H1 (cell line): ENCODE measurements at regions not wholly inside any gene's neighbourhood (a gene's known extent, or its start where the extent isn't known, plus 50 kb on each side); places are given as distances from the start of the nearest gene placed in this dataset.

ENCODE experiments used
- CTCF ChIA-PET: fragments of 300-600 bp; sonication (Branson Sonifier 250); formaldehyde crosslinking; loops from one replicate; lab custom pipeline; 2021; ENCODE audit not compliant: partially characterized antibody; lab: Charles Lee
- POLR2A ChIA-PET: fragments of 300-600 bp; sonication (Branson Sonifier 250); formaldehyde crosslinking; loops from one replicate; lab custom pipeline; 2021; ENCODE audit warnings: inconsistent platforms; ENCODE audit not compliant: partially characterized antibody; lab: Charles Lee
- DNase-seq, 2 experiments: peaks; one replicate each; pipeline versions ENCODE4 v3.0.0 to v3.0.0-alpha.2; 2010 to 2022; ENCODE audit warnings: low spot score in 2 of 2, low read depth in 1 of 2, mixed read lengths in 1 of 2
- FAIRE-seq: peaks from 2 replicates; lab custom pipeline; 2011; peaks lifted over from hg19 to GRCh38; lab: Jason Lieb, UNC
- H2AFZ ChIP-seq: 2 replicates; pipeline ENCODE4 v1.8.1; 2012; ENCODE audit warnings: low read length, inconsistent platforms
- H2AK5ac ChIP-seq: 2 replicates; pipeline ENCODE4 v1.6.1; 2013; ENCODE audit warnings: low read depth, low read length
- H2BK120ac ChIP-seq: replicated peaks from 2 replicates; pipeline ENCODE3; 2013; ENCODE audit warnings: low read depth, low read length, inconsistent platforms
- H2BK12ac ChIP-seq: 2 replicates; pipeline ENCODE4 v1.6.1; 2013; ENCODE audit warnings: low read depth, low read length
- H2BK15ac ChIP-seq: 2 replicates; pipeline ENCODE4 v1.6.1; 2013; ENCODE audit warnings: low read length
- H2BK20ac ChIP-seq: 2 replicates; pipeline ENCODE4 v1.6.1; 2013; ENCODE audit warnings: low read length
- H2BK5ac ChIP-seq: 2 replicates; pipeline ENCODE4 v1.6.1; 2013; ENCODE audit warnings: low read depth, low read length
- H3K14ac ChIP-seq: 2 replicates; pipeline ENCODE4 v1.6.1; 2013; ENCODE audit warnings: inconsistent platforms; ENCODE audit not compliant: insufficient read length
- H3K18ac ChIP-seq: 2 replicates; pipeline ENCODE4 v1.6.1; 2013; ENCODE audit warnings: low read length; ENCODE audit errors: extremely low read depth
- H3K23ac ChIP-seq: 2 replicates; pipeline ENCODE4 v1.6.1; 2013; ENCODE audit warnings: inconsistent platforms; ENCODE audit not compliant: insufficient read length
- H3K23me2 ChIP-seq: 2 replicates; pipeline ENCODE4 v1.6.1; 2013; ENCODE audit warnings: low read depth, low read length
- H3K27ac ChIP-seq: 2 replicates; pipeline ENCODE4 v1.6.1; 2011; ENCODE audit warnings: low read depth, low read length, inconsistent platforms
- H3K27me3 ChIP-seq, 4 experiments: replicated peaks in 1 of 4; 1 replicate in 1 of 4; 2 replicates in 3 of 4; pipeline versions ENCODE4 v1.6.1 to v1.8.1; 2011 to 2013; ENCODE audit warnings: low read length in 3 of 4, mild to moderate bottlenecking in 3 of 4, inconsistent platforms in 2 of 4, mixed read lengths in 2 of 4, moderate library complexity in 1 of 4; ENCODE audit not compliant: control insufficient read depth in 3 of 4, insufficient read depth in 3 of 4; ENCODE audit errors: extremely low read depth in 1 of 4
- H3K36me3 ChIP-seq, 4 experiments: 2 replicates each; pipeline versions ENCODE4 v1.6.1 to v1.8.1; 2011 to 2013; ENCODE audit warnings: mild to moderate bottlenecking in 4 of 4, low read length in 3 of 4, moderate library complexity in 2 of 4, control low read depth in 1 of 4, inconsistent platforms in 1 of 4; ENCODE audit not compliant: insufficient read depth in 4 of 4, control insufficient read depth in 2 of 4
- H3K4ac ChIP-seq: replicated peaks from 2 replicates; pipeline ENCODE3; 2013; ENCODE audit warnings: low read length, low read depth, mixed read lengths, inconsistent platforms; ENCODE audit not compliant: insufficient read length
- H3K4me1 ChIP-seq, 4 experiments: replicated peaks in 1 of 4; 1 replicate in 1 of 4; 2 replicates in 3 of 4; pipeline versions ENCODE4 v1.6.1 to v1.8.1; 2011 to 2013; ENCODE audit warnings: low read length in 3 of 4, inconsistent platforms in 2 of 4, mixed read lengths in 1 of 4; ENCODE audit not compliant: insufficient read depth in 4 of 4, control insufficient read depth in 3 of 4
- H3K4me2 ChIP-seq, 2 experiments: 2 replicates each; pipeline versions ENCODE4 v1.6.1 to v1.8.1; 2011 to 2013; ENCODE audit warnings: low read depth in 2 of 2, low read length in 2 of 2, control low read depth in 1 of 2, inconsistent platforms in 1 of 2, mild to moderate bottlenecking in 1 of 2; ENCODE audit not compliant: insufficient read depth in 1 of 2
- H3K4me3 ChIP-seq, 4 experiments: fragments of 200-600, 300-600 bp in 1 of 4; sonication (generic), shearing (Covaris generic), sonication (Bioruptor Twin) in 1 of 4; 2 replicates each; pipeline versions ENCODE4 v1.5.1 to v1.8.1; 2011 to 2016; ENCODE audit warnings: low read length in 4 of 4, low read depth in 3 of 4, control low read depth in 2 of 4, inconsistent platforms in 2 of 4, mild to moderate bottlenecking in 2 of 4, mixed read lengths in 1 of 4, moderate library complexity in 1 of 4; ENCODE audit not compliant: insufficient read depth in 2 of 4; ENCODE audit errors: extremely low read depth in 1 of 4
- H3K56ac ChIP-seq: replicated peaks from 2 replicates; pipeline ENCODE3; 2013; ENCODE audit warnings: low read depth, mild to moderate bottlenecking, mixed read lengths, low read length, inconsistent platforms; ENCODE audit not compliant: insufficient read length
- H3K79me1 ChIP-seq: 2 replicates; pipeline ENCODE4 v1.6.1; 2013; ENCODE audit warnings: low read depth, low read length, control low read depth
- H3K79me2 ChIP-seq, 2 experiments: 2 replicates each; pipeline versions ENCODE4 v1.6.1 to v1.8.1; 2012 to 2013; ENCODE audit warnings: low read length in 2 of 2, mild to moderate bottlenecking in 2 of 2, inconsistent platforms in 1 of 2; ENCODE audit not compliant: insufficient read depth in 2 of 2, control insufficient read depth in 1 of 2
- H3K9ac ChIP-seq, 4 experiments: replicated peaks in 1 of 4; 1 replicate in 1 of 4; 2 replicates in 3 of 4; pipeline versions ENCODE4 v1.6.1 to v1.8.1; 2011 to 2013; ENCODE audit warnings: low read depth in 3 of 4, low read length in 3 of 4, control low read depth in 2 of 4, mild to moderate bottlenecking in 2 of 4, moderate library complexity in 2 of 4, inconsistent platforms in 1 of 4; ENCODE audit errors: extremely low read depth in 1 of 4
- H3K9me3 ChIP-seq, 2 experiments: 2 replicates each; pipeline versions ENCODE4 v1.6.1 to v1.8.1; 2012 to 2013; ENCODE audit warnings: mild to moderate bottlenecking in 2 of 2, moderate library complexity in 2 of 2, control low read depth in 1 of 2, inconsistent platforms in 1 of 2, low read depth in 1 of 2, low read length in 1 of 2, mixed read lengths in 1 of 2; ENCODE audit not compliant: insufficient read depth in 2 of 2
- H4K20me1 ChIP-seq, 2 experiments: replicated peaks in 1 of 2; 2 replicates each; pipeline versions ENCODE3 to v1.8.1; 2011 to 2013; ENCODE audit warnings: inconsistent platforms in 2 of 2, low read length in 2 of 2, mild to moderate bottlenecking in 1 of 2; ENCODE audit not compliant: insufficient read depth in 2 of 2, control insufficient read depth in 1 of 2
- H4K5ac ChIP-seq: 2 replicates; pipeline ENCODE4 v1.6.1; 2013; ENCODE audit warnings: low read length, low read depth, mixed read lengths, inconsistent platforms; ENCODE audit not compliant: insufficient read length
- H4K8ac ChIP-seq: 2 replicates; pipeline ENCODE4 v1.8.0; 2013; ENCODE audit warnings: mild to moderate bottlenecking, moderate library complexity, low read length, inconsistent platforms; ENCODE audit not compliant: insufficient read depth; ENCODE audit errors: extremely low read depth
- H4K91ac ChIP-seq: replicated peaks from 2 replicates; pipeline ENCODE3; 2013; ENCODE audit warnings: low read length, mixed read lengths, inconsistent platforms; ENCODE audit not compliant: insufficient read length
- ASH2L ChIP-seq: fragments of 200-600, 300-600 bp; sonication (generic); IDR thresholded peaks from one replicate; pipeline ENCODE4 v1.7.1; 2017; ENCODE audit warnings: low read length
- BACH1 ChIP-seq: IDR thresholded peaks from 2 replicates; pipeline ENCODE4 v1.6.1; 2012; ENCODE audit warnings: low read length, improper control_type of control experiment
- CBX8 ChIP-seq: fragments of 300-800, 300-1000 bp; sonication (generic); IDR thresholded peaks from 2 replicates; pipeline ENCODE4 v1.7.1; 2016; ENCODE audit warnings: low read depth, low read length, borderline replicate concordance
- CHD2 ChIP-seq: IDR thresholded peaks from 2 replicates; pipeline ENCODE4 v1.6.1; 2012; ENCODE audit warnings: low read length, improper control_type of control experiment
- HDAC2 ChIP-seq, 2 experiments: fragments of 300-600 bp in 1 of 2; sonication (generic) in 1 of 2; IDR thresholded peaks; 2 replicates each; pipeline ENCODE4 v1.6.1; 2011 to 2012; ENCODE audit warnings: low read depth in 2 of 2, low read length in 2 of 2, mild to moderate bottlenecking in 2 of 2, moderate library complexity in 2 of 2, borderline replicate concordance in 1 of 2, inconsistent platforms in 1 of 2
- KDM5A ChIP-seq: fragments of 200-600 bp; IDR thresholded peaks from 2 replicates; pipeline ENCODE4 v1.7.1; 2012; ENCODE audit warnings: mild to moderate bottlenecking, low read length, inconsistent platforms, mixed read lengths
- POLR2A ChIP-seq, 2 experiments: IDR thresholded peaks; 1 replicate in 1 of 2; 2 replicates in 1 of 2; pipeline ENCODE4 v1.6.1; 2011; ENCODE audit warnings: low read depth in 2 of 2, low read length in 2 of 2, mild to moderate bottlenecking in 2 of 2; ENCODE audit errors: control extremely low read depth in 1 of 2
- POLR2AphosphoS5 ChIP-seq: IDR thresholded peaks from 2 replicates; pipeline ENCODE4 v1.6.1; 2011; ENCODE audit warnings: low read depth, low read length
- RAD21 ChIP-seq, 2 experiments: IDR thresholded peaks in 1 of 2; conservative IDR thresholded peaks in 1 of 2; 2 replicates each; pipeline ENCODE4 v1.6.1; 2011; ENCODE audit warnings: low read depth in 2 of 2, low read length in 2 of 2, improper control_type of control experiment in 1 of 2, inconsistent platforms in 1 of 2, mild to moderate bottlenecking in 1 of 2, moderate library complexity in 1 of 2
- RNF2 ChIP-seq: fragments of 200-900, 300-1000 bp; sonication (generic); IDR thresholded peaks from 2 replicates; pipeline ENCODE4 v1.7.1; 2016; ENCODE audit warnings: borderline replicate concordance, low read depth, mild to moderate bottlenecking, antibody characterized with exemption, low read length; ENCODE audit not compliant: poor library complexity, severe bottlenecking; ENCODE audit errors: missing control alignments
- RXRA ChIP-seq: IDR thresholded peaks from 2 replicates; pipeline ENCODE4 v1.6.1; 2011; ENCODE audit warnings: low read depth, mild to moderate bottlenecking, low read length, moderate library complexity; ENCODE audit not compliant: insufficient read depth
- SAP30 ChIP-seq: fragments of 300-600 bp; sonication (generic); IDR thresholded peaks from 2 replicates; pipeline ENCODE4 v1.7.1; 2012; ENCODE audit warnings: low read length, moderate library complexity, mild to moderate bottlenecking, inconsistent platforms; ENCODE audit not compliant: insufficient read depth, insufficient replicate concordance
- SP2 ChIP-seq: IDR thresholded peaks from 2 replicates; pipeline ENCODE4 v1.6.1; 2012; ENCODE audit warnings: mild to moderate bottlenecking, low read length, inconsistent platforms
- SUZ12 ChIP-seq: fragments of 200-600 bp; sonication (generic); IDR thresholded peaks from 2 replicates; pipeline ENCODE4 v1.6.1; 2012; ENCODE audit warnings: mild to moderate bottlenecking, inconsistent platforms, low read length, moderate library complexity, mixed read lengths
- TAF1 ChIP-seq: IDR thresholded peaks from 2 replicates; pipeline ENCODE4 v1.6.1; 2011; ENCODE audit warnings: mild to moderate bottlenecking, low read depth, low read length
- TBP ChIP-seq: IDR thresholded peaks from 2 replicates; pipeline ENCODE4 v1.6.1; 2011; ENCODE audit warnings: low read depth, low read length, improper control_type of control experiment
- WGBS, 2 experiments: shearing (Covaris generic) in 1 of 2; methylation state at CpG; one replicate each; pipeline versions ENCODE4 v1.1.6 to v1.1.7; 2013 to 2015; ENCODE audit warnings: low lambda C conversion rate in 2 of 2, mixed read lengths in 2 of 2, inconsistent platforms in 1 of 2, low coverage in 1 of 2, missing lambda C conversion rate in 1 of 2; ENCODE audit not compliant: insufficient replicate concordance in 2 of 2, insufficient coverage in 1 of 2, insufficient read length in 1 of 2; ENCODE audit errors: extremely low coverage in 1 of 2, missing lambda C conversion rate in 1 of 2; 5-methylcytosine and 5-hydroxymethylcytosine counted together

- Histone ChIP-seq H3K4ac (no peak overlapping the region), H3K18ac (no peak overlapping the region), H3K9me3 (no peaks in the 10 kb centered on the region), H2BK5ac (no peak overlapping the region), H3K23ac (no peak overlapping the region), H2AFZ (no peak overlapping the region), H3K4me3 (no peak overlapping the region), H3K14ac (no peak overlapping the region), H3K4me2 (no peak overlapping the region), H3K9ac (no peak overlapping the region), H4K91ac (no peak overlapping the region), H3K27me3 (no peaks in the 10 kb centered on the region), H4K8ac (no peak overlapping the region), H4K5ac (no peak overlapping the region), H2BK120ac (no peak overlapping the region), H3K79me1 (no peaks in the 10 kb centered on the region), H3K56ac (no peak overlapping the region), H3K79me2 (no peaks in the 10 kb centered on the region), H3K4me1 (no peaks in the 10 kb centered on the region), H3K27ac (no peak overlapping the region), H2BK12ac (no peak overlapping the region), H2BK20ac (no peak overlapping the region), H3K23me2 (no peaks in the 10 kb centered on the region), H4K20me1 (no peaks in the 10 kb centered on the region), H2BK15ac (no peak overlapping the region), H2AK5ac (no peak overlapping the region), H3K36me3 (no peaks in the 10 kb centered on the region)
- DNase-seq (no peak), FAIRE-seq (no peak)
- POLR2A ChIA-PET, result no interaction called here
- CTCF ChIA-PET, result no interaction called here
- 48% methylated on average over 3 of the region's 3 CpGs; no CpG with 5 or more reads in 1 of the 2 experiments for WGBS, 2 experiments
- TF ChIP-seq CHD2 (no peak), SUZ12 (no peak), POLR2AphosphoS5 (no peak), SAP30 (no peak), RAD21 (IDR thresholded peaks at IDR 0.05 in 1 of 2, conservative IDR thresholded peaks at IDR 0.05 in 1 of 2; ENCODE audit: low read depth in 2 of 2, low read length in 2 of 2) (no peak), POLR2A (IDR thresholded peaks at IDR 0.05; ENCODE audit: control extremely low read depth in 1 of 2, low read depth in 2 of 2, low read length in 2 of 2) (no peak), TAF1 (no peak), ASH2L (no peak), CBX8 (no peak), RNF2 (no peak), TBP (no peak), SP2 (no peak), BACH1 (no peak), HDAC2 (IDR thresholded peaks at IDR 0.05; ENCODE audit: borderline replicate concordance in 1 of 2, low read depth in 2 of 2, low read length in 2 of 2) (no peak), KDM5A (no peak), RXRA (no peak)
These were observed 52.4 kb upstream of the DLX6 start for GRCh38 chr7:96952974-96953391.
